Femur (tissue), 1 donor: ENCODE measurements at regions not wholly inside any gene's neighbourhood (a gene's known extent, or its start where the extent isn't known, plus 50 kb on each side); places are given as distances from the start of the nearest gene placed in this dataset.

Experiments
- DNase-seq: peaks from one replicate; pipeline ENCODE4 v3.0.0-alpha.2; 2017

GRCh38 chr6:1553562-1554083, 56.1 kb upstream of the FOXC1 start:
- no peak for DNase-seq

GRCh38 chr6:1554141-1554475, 55.6 kb upstream of the FOXC1 start:
- no peak for DNase-seq

- peak; percentile 88 for DNase-seq
These were observed 55.0 kb upstream of the FOXC1 start for GRCh38 chr6:1554476-1555310.

DNA sequence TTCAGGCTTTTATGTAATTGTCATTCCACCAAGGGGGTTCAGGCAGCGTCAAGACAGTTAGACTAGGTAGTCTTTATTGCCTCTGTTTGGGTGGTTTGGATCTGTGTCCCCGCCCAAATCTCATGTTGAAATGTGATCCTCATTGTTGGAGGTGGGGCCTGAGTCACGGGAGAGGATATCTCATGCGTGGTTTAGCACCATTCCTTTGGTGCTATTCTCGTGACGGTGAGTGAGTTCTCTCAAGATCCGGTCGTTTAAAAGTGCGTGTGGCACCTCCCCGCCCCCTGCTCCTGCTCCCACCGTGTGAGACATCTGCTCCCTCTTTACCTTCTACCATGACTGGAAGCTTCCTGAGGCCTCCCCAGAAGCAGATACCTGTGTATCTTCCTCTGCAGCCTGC, 51.3 kb upstream of the FOXC1 start:
- DNase-seq: no peak
